EL (cell line): ENCODE measurements at regions not wholly inside any gene's neighbourhood (a gene's known extent, or its start where the extent isn't known, plus 50 kb on each side); places are given as distances from the start of the nearest gene placed in this dataset.

ENCODE experiments used
- DNase-seq: peaks from one replicate; pipeline ENCODE4 v3.0.0-alpha.2; 2016

DNA sequence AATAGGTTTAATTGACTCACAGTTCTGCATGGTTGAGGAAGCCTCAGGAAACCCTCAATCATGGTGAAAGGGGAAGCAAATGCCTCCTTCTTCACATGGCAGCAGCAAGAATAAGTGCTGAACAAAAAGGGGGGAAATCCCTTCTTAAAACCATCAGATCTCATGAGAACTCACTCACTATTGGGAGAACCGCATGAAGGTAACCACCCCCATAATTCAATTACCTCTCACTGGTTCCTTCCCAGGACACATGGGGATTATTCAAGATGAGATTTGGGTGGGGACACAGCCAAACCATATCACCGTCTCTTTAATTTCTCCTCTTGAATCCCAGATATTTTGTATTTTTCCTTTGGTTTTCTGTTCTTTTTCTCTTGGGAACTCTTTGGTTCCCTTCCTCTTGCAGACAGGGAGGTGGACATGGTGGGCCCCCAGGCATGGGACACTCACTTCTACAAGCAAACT lies 223.6 kb downstream of the TBXT start:
- no peak for DNase-seq

DNA sequence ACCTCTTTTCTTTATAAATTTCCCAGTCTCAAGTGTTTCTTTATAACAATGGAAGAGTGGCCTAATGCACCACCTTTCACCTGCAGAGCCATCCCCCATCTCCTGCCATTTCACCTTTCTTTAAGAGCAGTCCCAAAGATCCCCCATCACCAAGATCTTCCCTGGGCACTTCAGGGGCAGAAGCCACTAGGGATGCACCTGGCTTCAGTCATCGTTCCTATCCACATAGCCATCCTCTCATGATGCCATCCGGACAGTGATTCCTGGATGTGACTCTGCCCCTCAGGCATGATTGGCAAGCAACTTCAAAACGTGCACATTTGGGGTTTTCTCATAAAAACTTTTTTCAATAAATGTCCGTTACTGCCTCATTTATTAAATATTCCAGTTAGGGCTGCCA lies 225.9 kb downstream of the TBXT start:
- no peak for DNase-seq

DNA sequence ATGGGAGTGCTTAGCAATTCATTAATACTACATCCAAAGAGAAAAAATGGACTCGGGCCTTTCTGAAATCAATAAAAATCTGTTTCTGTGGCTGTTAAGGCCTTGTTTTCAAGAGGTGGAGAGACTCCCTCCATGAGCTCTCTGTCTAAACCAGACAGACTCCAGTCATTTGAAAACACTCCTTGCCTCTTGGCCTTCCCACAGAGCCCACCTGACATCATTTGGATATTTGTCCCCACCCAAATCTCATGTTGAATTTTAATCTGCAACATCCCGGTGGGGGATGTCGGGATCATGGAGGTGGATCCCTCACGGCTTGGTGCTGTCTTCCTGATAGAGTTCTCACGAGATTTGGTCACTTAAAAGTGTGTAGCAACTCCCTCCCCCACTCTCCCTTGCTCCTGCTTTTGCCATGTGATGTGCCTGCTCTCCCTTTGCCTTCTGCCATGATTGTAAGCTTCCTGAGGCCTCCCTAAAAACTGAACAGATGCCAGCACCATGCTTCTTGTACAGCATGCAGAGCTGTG lies 226.3 kb downstream of the TBXT start:
- DNase-seq = no peak

DNA sequence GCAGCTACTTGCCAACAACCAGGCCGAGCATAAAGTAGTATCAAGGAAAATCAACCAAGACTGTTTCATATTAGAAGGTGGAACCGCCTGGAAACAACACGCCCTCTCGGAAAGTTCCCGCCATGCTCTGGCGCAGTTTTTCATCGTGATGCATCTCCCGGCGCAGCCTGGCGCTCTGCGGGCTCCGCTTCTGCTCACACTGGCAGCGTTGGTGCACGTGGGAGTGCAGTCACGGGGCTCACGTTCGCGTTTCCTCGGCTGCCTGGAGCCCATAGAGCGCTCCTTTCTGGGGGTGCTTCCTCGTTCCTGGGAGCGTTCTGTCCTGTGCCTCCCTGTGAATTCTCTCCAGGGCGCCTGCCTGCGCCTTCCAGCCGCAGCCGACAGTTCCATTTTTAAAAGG lies 227.3 kb downstream of the TBXT start:
- DNase-seq = no peak

DNA sequence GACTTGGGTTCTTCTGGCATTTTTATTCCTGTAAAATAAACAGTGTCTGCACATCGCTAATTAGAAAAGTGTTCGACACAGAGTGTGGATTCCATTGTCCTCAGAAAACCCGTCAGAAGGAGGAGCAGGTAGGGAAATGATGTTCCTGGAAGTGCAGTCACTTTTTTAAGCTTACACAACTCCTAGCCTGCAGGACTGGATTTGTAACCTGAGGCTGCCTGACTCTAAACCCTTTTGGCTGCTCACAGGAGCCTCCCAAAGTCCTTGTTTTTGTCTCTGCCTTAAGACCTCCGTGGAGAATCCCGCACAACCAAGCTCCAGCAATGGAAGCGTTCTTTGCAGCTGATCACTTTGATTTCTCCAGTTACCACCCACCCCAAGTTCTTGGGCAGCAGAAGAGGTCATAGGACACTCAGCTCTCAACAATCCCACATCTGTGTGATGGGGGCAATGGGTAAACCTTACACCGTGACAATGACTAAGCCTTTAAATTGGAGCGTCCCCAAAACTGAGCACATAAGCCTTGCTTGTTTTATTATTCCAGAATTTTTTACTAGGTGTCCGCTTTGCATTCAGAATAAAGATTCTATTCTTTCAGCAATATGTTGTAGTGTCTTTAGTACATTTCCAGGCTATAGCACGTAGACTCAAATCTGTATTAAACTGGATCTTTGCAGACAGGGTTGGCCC lies 227.9 kb downstream of the TBXT start:
- DNase-seq = no peak

DNA sequence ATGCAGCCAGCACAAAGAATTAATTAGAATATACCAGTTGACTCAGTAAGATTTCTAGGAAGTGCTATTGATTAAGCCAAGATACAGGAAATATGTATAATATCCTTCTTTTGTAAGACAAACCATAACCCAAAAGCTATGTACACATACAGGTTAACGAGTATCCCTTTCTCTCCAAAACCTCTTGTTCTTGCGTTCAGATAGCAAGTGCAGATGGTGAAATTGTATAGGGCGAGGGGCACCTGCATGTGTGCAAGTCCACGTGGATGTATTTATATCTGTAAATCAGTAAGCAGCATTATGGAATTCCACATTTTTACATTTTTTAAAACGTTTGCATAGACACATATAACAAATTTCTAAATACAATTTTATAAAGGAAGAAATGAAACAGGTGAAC lies 228.6 kb downstream of the TBXT start:
- no peak for DNase-seq

DNA sequence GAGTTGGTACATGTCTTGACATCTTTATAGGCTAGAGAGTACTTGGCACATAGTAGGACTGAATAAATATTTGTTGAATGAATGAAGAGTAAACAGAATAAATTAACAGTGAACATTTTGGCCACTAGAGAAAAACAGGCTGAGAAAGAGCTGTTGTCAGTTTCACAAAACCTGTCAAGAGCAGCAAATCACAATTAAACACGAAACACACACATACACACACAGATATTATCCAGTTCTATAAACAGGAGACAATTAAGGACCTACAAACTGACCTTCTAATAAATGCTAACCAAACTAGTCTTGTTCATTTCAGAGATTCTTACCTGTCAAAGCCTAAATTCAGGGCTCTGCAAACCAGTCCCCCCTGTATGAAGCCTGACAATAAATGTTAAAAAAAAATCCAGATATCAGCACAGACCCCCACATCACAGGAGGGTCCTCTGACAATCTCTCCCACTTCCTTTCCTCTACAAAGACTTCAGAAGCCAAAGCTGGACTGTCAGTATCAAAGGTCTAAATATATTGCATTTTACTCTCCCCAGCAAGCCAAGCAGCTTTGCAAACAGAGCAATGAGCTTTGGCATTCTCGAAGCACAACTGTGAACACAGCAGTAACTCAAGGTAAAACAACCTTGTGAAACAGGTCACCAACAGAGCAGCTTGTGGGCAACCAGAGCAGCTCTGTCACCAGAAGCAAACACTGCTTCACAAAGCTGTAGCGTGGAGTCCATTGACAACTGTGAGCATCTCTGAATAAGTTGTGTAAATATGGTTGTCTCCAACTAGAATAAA lies 229.9 kb downstream of the TBXT start:
- no peak for DNase-seq

GRCh38 chr6:165936660-165937059 lies 231.0 kb downstream of the TBXT start:
- no peak for DNase-seq

DNA sequence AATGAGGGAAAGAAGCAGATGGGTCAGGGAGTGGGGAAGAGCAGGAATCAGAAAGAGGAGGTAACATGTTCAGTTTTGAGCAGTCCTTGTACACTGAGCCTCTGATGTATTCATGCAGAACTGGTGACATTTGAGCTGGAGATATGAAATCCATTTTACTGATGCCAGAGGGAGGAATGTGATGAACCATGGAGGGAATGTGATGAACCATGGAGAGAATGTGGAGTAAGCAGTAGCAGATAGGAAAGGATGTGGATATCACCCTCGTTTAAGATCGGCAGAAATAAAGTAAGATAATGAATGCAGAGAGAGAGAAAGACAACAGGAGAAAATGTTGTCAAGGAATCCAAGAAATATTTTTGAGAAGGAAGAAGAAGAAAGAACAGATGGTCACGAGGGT lies 231.6 kb downstream of the TBXT start:
- DNase-seq = no peak

DNA sequence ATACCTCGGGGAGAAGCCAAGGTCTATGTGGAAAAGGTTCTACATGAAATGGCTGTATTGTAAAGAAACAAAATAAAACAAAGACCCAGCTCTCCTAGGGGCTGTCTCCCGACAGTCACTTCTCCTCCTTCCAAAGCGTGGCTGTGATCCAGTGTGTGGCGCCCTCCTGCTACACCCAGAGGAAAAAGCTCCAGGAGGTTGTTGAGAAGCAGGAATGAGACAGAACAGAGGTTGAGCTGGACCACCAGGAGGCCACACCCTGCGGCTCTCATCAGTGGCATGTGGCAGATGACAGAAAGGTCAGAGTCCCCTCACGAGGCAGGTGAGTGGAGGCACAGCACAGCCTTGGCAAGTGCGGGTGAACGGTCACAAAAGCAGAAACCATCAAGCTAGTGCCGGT lies 236.0 kb downstream of the TBXT start:
- no peak for DNase-seq

DNA sequence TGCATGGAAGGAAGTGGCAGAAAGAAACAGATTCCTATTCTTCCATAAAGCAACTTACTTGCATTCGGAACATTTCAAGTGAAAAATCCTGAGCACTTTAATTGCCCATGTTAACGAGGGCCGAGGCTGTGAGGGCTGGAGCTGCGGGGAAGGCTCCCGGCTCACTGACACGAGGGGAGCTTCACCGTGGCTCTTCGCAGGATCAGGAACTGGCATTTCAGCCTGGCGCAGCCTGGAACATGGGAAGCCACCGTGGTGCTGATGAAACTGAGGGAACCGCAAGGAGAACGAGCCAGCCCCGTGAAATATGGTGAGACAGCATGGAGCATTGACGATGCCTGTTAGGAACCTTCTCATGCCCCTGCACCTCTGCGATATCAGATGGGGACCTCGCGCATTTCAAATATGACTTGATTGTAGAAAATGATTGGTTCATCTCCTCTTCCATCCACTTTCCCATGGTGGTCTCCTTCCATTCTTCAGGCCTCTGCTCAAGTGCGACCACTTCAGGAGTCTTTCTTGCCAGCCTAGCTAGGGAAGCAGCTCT lies 236.9 kb downstream of the TBXT start:
- no peak for DNase-seq

GRCh38 chr6:165929607-165930006 lies 238.0 kb downstream of the TBXT start:
- no peak for DNase-seq

DNA sequence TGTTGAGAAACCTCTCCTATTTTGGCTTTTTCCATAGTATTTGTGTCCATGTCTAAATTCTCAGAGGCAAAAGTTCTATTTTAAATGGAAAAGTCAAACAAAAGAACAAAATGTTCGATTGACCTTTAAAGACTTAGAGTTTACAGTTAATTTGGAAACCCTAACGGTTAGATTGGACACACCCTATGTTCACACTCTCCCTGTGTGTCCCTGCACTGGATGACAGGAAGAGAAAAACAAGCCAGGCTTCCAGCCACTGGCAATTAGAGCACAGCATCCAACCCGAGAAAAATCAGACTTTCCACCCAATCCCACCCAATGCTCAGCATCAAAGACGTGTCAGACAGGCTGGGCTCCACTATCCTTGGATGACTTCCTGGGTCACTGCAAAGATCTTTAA lies 241.3 kb downstream of the TBXT start:
- no peak for DNase-seq

DNA sequence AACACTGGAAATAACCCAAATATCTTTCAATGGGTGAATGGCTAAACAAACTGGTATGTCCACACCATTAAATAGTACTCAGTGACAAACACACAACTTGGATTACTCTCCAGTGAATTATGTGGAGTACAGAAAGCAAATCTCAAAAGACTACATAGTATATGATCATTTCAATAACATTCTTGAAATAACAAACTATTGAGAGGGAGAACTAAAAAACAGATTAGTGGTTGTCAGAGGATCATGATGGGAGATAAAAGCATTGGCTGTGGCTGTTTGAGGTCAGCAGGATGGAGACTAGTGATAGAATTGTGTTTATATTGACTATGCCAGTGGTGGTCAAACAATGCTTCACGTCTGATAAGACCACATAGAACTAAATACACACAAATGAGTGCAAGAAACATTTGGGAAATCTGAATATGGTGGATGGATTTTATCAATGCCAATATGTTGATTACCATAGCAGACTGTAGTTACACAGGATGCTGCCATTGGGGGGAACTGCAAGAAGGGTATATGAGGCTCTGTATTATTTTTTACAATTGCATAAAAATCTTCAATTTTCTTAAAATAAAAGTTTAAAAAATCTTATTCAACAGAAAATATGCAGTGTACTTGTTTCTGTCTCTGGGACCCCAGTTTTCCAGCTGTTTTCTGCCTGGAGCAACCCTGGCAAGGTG lies 242.0 kb downstream of the TBXT start:
- no peak for DNase-seq

- peak; percentile 2 for DNase-seq
Measured at GRCh38 chr6:165922309-165922794, 245.3 kb downstream of the TBXT start.

GRCh38 chr6:165920896-165921671 lies 246.6 kb downstream of the TBXT start:
- DNase-seq = no peak

DNA sequence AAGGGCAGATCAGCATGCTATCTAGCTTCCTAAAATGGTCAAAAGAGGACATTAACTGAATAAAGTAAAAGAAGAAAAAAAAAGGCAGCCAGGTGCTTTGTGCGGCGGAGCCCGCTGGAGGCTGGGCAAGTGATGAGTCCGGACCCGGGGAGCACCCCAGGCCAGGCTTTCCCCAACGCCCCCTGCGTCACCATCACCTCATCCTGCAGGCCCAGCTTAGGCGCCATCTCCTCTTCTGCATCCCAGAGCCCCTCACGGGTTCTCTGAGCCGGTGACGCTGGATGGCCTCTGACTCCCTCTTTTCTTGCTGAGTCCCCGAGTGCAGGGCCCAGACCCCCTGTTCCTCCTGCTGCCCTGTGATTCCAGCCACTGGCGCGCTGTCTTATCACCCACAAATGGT lies 250.1 kb downstream of the TBXT start:
- no peak for DNase-seq

DNA sequence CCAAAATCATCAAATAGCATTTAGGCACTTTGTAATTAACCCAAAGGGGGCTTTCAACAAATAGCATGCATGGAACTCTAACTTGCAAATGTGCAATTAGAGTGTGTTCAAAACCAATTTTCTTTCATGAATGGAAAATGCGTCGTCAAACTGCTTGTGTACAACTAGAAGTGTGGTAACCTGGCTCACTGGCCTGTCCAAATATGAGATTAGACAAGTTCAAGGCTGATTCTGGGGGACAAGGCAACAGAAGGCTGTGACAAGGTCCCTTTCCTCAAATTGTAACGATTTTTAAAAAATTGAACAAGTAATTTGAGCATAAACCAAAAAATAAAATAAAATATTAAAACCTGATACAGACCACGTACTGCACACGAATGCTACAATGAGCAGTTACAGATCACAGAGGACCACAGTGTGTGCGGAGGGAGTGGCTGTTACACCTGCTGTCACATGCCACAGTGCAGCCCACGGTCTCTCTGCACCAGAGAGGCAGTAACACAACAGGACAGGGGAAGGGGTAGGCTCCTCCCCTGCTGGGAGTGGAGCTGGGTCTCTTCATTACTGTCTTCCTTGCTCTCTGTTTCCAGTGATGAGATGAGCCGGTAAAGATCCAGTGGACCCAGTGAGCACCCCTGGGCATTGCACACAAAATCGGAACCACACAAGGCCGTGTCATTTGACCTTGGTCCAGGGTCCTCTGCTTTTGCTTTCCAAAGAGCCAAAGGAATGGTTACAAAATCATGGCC lies 252.2 kb upstream of the PDE10A start:
- DNase-seq = no peak

DNA sequence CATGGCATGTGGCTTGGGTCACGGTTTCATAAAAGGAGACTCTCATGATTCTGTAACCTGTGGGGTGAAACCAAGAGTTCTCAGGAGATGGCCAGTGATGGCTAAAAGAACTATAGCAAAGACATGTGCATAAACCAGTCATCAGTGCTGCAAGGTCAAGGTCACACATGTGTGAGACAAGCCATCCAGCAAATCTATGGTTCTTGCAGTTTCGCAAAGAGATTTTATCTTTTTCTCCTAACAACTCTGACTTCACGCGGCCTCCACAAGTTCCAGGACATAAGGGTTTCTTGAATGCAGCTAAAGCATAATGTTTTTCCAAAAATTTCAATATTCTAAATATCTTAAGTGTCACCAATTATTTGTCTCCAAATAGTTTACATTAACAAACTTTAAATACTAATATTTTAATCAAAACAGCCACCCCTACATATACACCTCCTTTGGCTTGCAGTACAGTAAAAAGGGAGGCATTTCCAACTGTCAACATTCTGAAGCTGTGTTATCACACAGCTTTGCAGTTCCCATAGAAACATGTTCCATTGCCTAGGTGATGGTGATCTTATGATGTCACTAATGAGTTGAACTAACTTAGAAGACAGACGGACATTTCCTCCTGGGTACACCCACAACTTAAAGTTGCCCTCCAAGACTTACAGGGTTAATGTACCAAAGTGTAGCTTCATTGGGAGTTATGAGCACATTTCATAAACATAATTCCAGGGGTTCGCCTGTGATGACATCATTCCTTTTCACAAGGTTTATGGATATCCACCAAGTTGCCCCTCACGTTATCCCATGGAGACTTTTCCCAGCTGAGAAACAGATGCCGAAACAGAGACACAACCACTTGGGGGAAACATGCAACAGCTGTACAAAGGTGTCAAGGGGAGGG lies 250.9 kb upstream of the PDE10A start:
- DNase-seq = no peak

DNA sequence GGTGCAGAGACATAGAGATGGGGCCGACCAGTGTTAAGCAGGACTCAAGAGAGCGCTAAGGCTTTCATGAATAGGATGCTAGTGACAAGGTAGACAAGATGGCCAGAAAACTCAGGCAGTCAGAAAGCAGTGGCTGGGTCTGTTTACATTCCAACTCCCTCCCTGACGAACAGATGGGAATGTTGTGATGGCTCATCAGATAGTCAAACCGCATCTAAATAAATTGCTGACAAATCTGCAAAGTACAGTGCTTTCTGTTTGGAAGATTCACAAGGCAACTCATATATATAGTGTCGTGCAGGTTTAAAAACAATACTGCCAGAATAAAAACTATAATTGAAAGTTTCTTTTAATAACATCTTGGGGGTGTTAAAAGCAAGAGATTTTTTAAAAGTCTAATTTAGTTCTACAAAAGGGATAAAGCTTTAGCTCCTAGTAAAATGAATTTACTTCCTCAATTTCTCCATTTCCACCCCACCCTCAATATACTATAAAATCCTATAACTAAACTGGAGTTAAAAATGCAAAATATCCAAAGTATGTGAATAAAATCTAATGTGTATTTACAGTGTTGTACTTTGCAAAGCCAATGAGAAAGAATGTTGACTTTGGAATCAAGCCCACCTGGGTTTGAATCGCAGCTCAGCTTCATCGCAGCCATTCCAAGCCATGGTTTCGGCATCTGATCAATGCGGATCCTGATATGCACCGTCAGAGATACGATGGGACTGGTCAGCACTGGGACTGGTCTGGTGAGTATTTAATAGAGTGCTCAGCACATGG lies 247.3 kb upstream of the PDE10A start:
- no peak for DNase-seq
